ENCODE measurements at regions not wholly inside any gene's neighbourhood (a gene's known extent, or its start where the extent isn't known, plus 50 kb on each side); places are given as distances from the start of the nearest gene placed in this dataset.

DNA sequence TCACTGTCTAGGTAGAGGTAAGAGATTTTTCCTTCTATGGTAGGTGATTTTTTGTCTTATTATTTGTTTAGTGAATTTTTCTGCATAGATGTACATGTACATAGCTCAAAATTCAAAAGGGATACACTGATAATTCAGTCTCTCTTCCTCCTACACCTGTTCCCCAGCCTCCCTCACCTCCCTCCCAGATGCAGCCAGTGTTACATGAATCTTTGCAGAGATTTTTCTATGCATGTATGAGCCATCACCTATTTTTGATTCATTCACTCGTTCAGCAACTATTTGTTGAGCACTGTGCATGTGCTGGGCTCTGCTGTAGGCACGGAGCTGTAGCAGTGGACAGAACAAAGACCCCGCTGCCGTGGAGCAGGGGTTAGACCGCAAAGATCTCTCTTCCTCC is 218.9 kb downstream of the AACS start:
- TF ChIP-seq, protein P1, sequence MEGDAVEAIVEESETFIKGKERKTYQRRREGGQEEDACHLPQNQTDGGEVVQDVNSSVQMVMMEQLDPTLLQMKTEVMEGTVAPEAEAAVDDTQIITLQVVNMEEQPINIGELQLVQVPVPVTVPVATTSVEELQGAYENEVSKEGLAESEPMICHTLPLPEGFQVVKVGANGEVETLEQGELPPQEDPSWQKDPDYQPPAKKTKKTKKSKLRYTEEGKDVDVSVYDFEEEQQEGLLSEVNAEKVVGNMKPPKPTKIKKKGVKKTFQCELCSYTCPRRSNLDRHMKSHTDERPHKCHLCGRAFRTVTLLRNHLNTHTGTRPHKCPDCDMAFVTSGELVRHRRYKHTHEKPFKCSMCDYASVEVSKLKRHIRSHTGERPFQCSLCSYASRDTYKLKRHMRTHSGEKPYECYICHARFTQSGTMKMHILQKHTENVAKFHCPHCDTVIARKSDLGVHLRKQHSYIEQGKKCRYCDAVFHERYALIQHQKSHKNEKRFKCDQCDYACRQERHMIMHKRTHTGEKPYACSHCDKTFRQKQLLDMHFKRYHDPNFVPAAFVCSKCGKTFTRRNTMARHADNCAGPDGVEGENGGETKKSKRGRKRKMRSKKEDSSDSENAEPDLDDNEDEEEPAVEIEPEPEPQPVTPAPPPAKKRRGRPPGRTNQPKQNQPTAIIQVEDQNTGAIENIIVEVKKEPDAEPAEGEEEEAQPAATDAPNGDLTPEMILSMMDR (IDR thresholded peaks at IDR 0.05): no peak
- ATAC-seq (ENCODE audit: insufficient number of reproducible peaks, low FRiP score, low read depth) (no peak), DNase-seq (ENCODE audit: low spot score) (no peak)
- Histone ChIP-seq H3K36me3 (no peaks in the 10 kb centered on the region), H3K4me3 (no peak overlapping the region), H3K27me3 (replicated peaks; ENCODE audit: insufficient read depth) (no peaks in the 10 kb centered on the region), H3K4me1 (ENCODE audit: control insufficient read depth in 1 of 2, low read depth in 2 of 2) (no peaks in the 10 kb centered on the region), H3K9me3 (no peaks in the 10 kb centered on the region), H3K27ac (no peak overlapping the region)

DNA sequence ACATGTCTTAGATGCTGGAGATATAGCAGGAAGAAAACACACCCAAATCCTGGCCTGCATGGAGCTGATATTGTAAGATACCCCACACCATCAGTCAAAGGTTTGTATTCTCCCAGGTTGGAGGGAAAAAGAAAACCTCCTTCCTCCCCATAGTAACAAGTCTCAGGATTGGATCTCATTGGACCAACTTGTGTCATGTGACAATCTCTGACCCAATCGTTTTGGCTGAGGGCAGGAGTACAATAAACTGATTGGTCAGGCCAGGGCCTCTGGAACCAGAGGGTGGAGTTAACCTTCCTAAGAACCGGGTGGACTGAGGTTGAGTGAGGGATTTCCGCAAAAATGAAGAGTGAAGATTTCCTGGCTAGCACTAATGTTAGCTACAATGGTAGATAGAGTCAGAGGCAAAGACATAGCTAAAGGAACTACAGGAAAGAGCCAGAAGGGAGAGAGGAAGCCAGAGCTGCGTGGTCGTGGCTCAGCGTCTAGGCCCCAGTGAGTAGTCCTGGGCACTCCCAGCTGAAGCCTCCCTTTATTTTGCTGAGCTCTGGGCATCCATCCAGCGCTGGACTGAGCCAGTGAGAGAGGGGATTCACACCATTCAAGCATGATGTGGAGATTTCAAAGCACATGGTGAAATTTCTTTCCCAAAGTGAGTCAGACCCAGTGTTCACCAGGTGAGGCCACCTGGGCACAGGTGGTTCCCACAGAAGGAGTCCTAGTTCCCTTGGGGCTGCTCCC is 219.9 kb downstream of the AACS start:
- H3K9me3 ChIP-seq: no peaks in the 10 kb centered on the region
- H3K4me3 ChIP-seq: no peak overlapping the region
- no peaks in the 10 kb centered on the region for H3K36me3 ChIP-seq
- DNase-seq (ENCODE audit: low spot score) (no peak), ATAC-seq (ENCODE audit: insufficient number of reproducible peaks, low FRiP score, low read depth) (no peak)
- H3K27me3 ChIP-seq (replicated peaks; ENCODE audit: insufficient read depth): no peaks in the 10 kb centered on the region
- H3K27ac ChIP-seq: no peak overlapping the region
- TF ChIP-seq, protein P1 (IDR thresholded peaks at IDR 0.05): no peak
- H3K4me1 ChIP-seq (ENCODE audit: control insufficient read depth in 1 of 2, low read depth in 2 of 2): no peaks in the 10 kb centered on the region

DNA sequence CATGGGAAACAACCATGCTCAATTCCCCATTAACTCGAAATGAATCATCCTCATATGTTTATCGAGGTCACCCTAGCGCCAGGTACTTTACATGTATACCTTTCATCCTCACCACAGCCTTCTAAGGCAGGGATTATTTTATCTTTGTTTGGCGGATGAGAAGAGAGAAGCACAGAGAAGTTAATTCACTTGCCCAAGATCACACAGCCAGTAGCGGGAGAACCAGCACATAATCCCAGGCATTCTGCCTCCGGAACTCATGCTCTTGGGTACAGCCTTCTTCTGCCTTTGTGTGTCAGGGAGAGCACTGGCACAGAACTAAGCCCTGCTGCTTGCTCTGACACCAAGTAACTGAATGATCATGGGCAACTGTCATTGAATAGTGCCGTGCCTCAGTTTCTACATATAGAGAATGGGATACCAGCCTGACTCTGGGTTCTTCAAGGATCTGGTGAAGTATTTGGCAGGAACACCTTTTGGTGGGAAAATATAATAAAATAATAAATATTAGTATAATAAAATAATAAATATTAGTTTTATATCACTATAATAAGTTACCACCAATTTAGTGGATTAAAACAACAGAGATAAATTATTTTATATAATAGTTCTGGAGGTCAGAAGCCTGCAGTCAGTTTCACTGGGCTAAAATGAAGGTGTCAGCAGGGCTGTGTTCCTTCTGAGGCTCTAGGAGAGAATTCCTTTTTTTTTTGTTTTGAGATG is 220.9 kb downstream of the AACS start:
- ATAC-seq (ENCODE audit: insufficient number of reproducible peaks, low FRiP score, low read depth): no peak
- no peak overlapping the region for H3K27ac ChIP-seq
- H3K27me3 ChIP-seq (replicated peaks; ENCODE audit: insufficient read depth): no peaks in the 10 kb centered on the region
- no peaks in the 10 kb centered on the region for H3K4me1 ChIP-seq (ENCODE audit: control insufficient read depth in 1 of 2, low read depth in 2 of 2)
- H3K36me3 ChIP-seq: no peaks in the 10 kb centered on the region
- TF ChIP-seq, protein P1 (IDR thresholded peaks at IDR 0.05): no peak
- no peaks in the 10 kb centered on the region for H3K9me3 ChIP-seq
- DNase-seq (ENCODE audit: low spot score): no peak
- no peak overlapping the region for H3K4me3 ChIP-seq

DNA sequence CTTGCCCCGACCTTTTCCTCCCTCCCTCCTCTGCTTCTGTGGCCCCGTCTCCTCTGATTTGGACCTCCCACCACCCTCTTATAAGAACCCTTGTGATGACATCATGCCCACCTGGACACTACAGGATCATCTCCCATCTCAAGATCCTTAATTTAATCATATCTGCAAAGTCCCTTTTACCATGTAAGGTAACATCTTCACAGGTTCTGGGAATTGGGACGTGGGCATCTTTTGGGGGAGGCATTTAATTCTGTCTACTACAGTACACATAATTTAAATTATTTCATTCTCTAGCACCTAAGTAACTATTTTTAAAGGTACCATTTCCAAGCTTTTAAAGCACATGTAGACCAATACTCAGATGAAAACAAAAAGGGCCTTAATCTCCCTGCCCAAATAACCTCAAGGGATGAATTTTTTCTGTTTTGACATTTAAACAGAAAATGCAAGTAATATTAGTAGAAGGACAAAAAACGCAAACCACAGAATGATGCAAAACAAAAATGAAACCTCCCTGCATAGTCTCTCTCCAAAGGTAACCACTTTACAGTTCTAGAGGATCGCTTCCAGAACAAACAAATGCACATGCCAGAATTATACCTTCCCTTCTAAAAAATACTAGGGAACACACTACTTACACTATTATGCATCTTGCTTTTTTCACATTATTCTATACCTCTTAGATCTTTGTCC is 222.1 kb downstream of the AACS start:
- Histone ChIP-seq H3K27me3 (replicated peaks; ENCODE audit: insufficient read depth) (no peaks in the 10 kb centered on the region), H3K27ac (no peak overlapping the region), H3K9me3 (no peaks in the 10 kb centered on the region), H3K36me3 (no peaks in the 10 kb centered on the region), H3K4me3 (no peak overlapping the region), H3K4me1 (ENCODE audit: control insufficient read depth in 1 of 2, low read depth in 2 of 2) (no peaks in the 10 kb centered on the region)
- TF ChIP-seq, protein P1 (IDR thresholded peaks at IDR 0.05): no peak
- no peak for ATAC-seq (ENCODE audit: insufficient number of reproducible peaks, low FRiP score, low read depth)
- no peak for DNase-seq (ENCODE audit: low spot score)
